Mesodermal cell (in vitro differentiated cells): ENCODE measurements at regions not wholly inside any gene's neighbourhood (a gene's known extent, or its start where the extent isn't known, plus 50 kb on each side); places are given as distances from the start of the nearest gene placed in this dataset.

Experiments used
- H3K27ac ChIP-seq: 2 replicates; pipeline ENCODE4 v1.7.0; 2013; ENCODE audit warnings: mild to moderate bottlenecking, low read depth, low read length, moderate library complexity; ENCODE audit not compliant: severe bottlenecking
- H3K36me3 ChIP-seq: 2 replicates; pipeline ENCODE4 v1.7.1; 2013; ENCODE audit warnings: mild to moderate bottlenecking, low read length, moderate library complexity; ENCODE audit not compliant: control insufficient read depth, insufficient read depth
- H3K4me1 ChIP-seq: one replicate; pipeline ENCODE4 v1.7.1; 2013; ENCODE audit warnings: mild to moderate bottlenecking, low read length; ENCODE audit not compliant: insufficient read depth, control insufficient read depth, poor library complexity, severe bottlenecking
- H3K4me3 ChIP-seq: 2 replicates; pipeline ENCODE4 v1.7.0; 2013; ENCODE audit warnings: low read length, control low read depth, mild to moderate bottlenecking; ENCODE audit not compliant: insufficient read depth, poor library complexity, severe bottlenecking; ENCODE audit errors: extremely low read depth
- H3K9me3 ChIP-seq: 2 replicates; pipeline ENCODE4 v1.7.1; 2013; ENCODE audit warnings: mild to moderate bottlenecking, low read length, moderate library complexity; ENCODE audit not compliant: control insufficient read depth
- WGBS, 2 experiments: methylation state at CpG; one replicate each; pipeline ENCODE4 v1.1.5; 2013; ENCODE audit warnings: missing lambda C conversion rate in 2 of 2; ENCODE audit not compliant: insufficient coverage in 2 of 2; 5-methylcytosine and 5-hydroxymethylcytosine counted together

- 82 to 100% methylated on average over 1 of the region's 2 CpGs for WGBS, 2 experiments
- H3K4me3 ChIP-seq, result no peak overlapping the region
- no peaks in the 10 kb centered on the region for H3K36me3 ChIP-seq
- H3K9me3 ChIP-seq, result no peaks in the 10 kb centered on the region
- no peak overlapping the region for H3K27ac ChIP-seq
- H3K4me1 ChIP-seq, result no peaks in the 10 kb centered on the region
Measured at GRCh38 chr11:127308291-127308690, 307.7 kb upstream of the KIRREL3 start.

- 83 to 89% methylated on average over 5 of the region's 5 CpGs for WGBS, 2 experiments
- Histone ChIP-seq H3K27ac (no peak overlapping the region), H3K4me1 (no peaks in the 10 kb centered on the region), H3K4me3 (no peak overlapping the region), H3K9me3 (no peaks in the 10 kb centered on the region), H3K36me3 (no peaks in the 10 kb centered on the region)
Measured at GRCh38 chr11:127307700-127308099, 307.1 kb upstream of the KIRREL3 start.

GRCh38 chr11:127304634-127305033 is 304.1 kb upstream of the KIRREL3 start:
- Histone ChIP-seq H3K36me3 (no peaks in the 10 kb centered on the region), H3K4me3 (no peak overlapping the region), H3K9me3 (no peaks in the 10 kb centered on the region), H3K27ac (no peak overlapping the region), H3K4me1 (no peaks in the 10 kb centered on the region)
- 92% methylated on average over 2 of the region's 3 CpGs; no CpG with 5 or more reads in 1 of the 2 experiments for WGBS, 2 experiments

GRCh38 chr11:127288926-127289325 is 288.4 kb upstream of the KIRREL3 start:
- Histone ChIP-seq H3K36me3 (no peaks in the 10 kb centered on the region), H3K4me1 (no peaks in the 10 kb centered on the region), H3K9me3 (no peaks in the 10 kb centered on the region), H3K27ac (no peak overlapping the region), H3K4me3 (no peak overlapping the region)
- 90 to 95% methylated on average over 2 to 3 of the region's 5 CpGs for WGBS, 2 experiments

GRCh38 chr11:127281534-127281933 is 281.0 kb upstream of the KIRREL3 start:
- WGBS, 2 experiments, result no CpG with 5 or more reads among the region's 1 CpG

GRCh38 chr11:127275774-127276173 is 275.2 kb upstream of the KIRREL3 start:
- 89 to 97% methylated on average over 9 of the region's 9 CpGs for whole genome bisulfite sequencing, 2 experiments
- H3K9me3 ChIP-seq, result no peaks in the 10 kb centered on the region
- H3K36me3 ChIP-seq, result no peaks in the 10 kb centered on the region
- no peak overlapping the region for H3K4me3 ChIP-seq
- no peak overlapping the region for H3K27ac ChIP-seq
- no peaks in the 10 kb centered on the region for H3K4me1 ChIP-seq

More at GRCh38 chr11:127281534-127281933, 281.0 kb upstream of the KIRREL3 start:
- no peaks in the 10 kb centered on the region for H3K9me3 ChIP-seq
- no peaks in the 10 kb centered on the region for H3K4me1 ChIP-seq
- H3K4me3 ChIP-seq, result no peak overlapping the region
- H3K36me3 ChIP-seq, result no peaks in the 10 kb centered on the region
- H3K27ac ChIP-seq, result no peak overlapping the region

- WGBS, 2 experiments, result 100% methylated on average over 1 of the region's 1 CpG
- no peak overlapping the region for H3K27ac ChIP-seq
- no peak overlapping the region for H3K4me3 ChIP-seq
- no peaks in the 10 kb centered on the region for H3K9me3 ChIP-seq
- no peaks in the 10 kb centered on the region for H3K36me3 ChIP-seq
- no peaks in the 10 kb centered on the region for H3K4me1 ChIP-seq
Measured at GRCh38 chr11:127274328-127274676, 273.7 kb upstream of the KIRREL3 start.

- H3K4me1 ChIP-seq, result no peaks in the 10 kb centered on the region
- no peak overlapping the region for H3K27ac ChIP-seq
- no peaks in the 10 kb centered on the region for H3K9me3 ChIP-seq
- 85 to 88% methylated on average over 2 to 3 of the region's 5 CpGs for WGBS, 2 experiments
- H3K36me3 ChIP-seq, result no peaks in the 10 kb centered on the region
- H3K4me3 ChIP-seq, result no peak overlapping the region
Measured at GRCh38 chr11:127273593-127274327, 273.2 kb upstream of the KIRREL3 start.

GRCh38 chr11:127270851-127271250 is 270.3 kb upstream of the KIRREL3 start:
- H3K36me3 ChIP-seq, result no peaks in the 10 kb centered on the region
- H3K27ac ChIP-seq, result no peak overlapping the region
- H3K4me1 ChIP-seq, result no peaks in the 10 kb centered on the region
- no peaks in the 10 kb centered on the region for H3K9me3 ChIP-seq
- WGBS, 2 experiments, result 70 to 86% methylated on average over 1 of the region's 2 CpGs
- H3K4me3 ChIP-seq, result no peak overlapping the region

GRCh38 chr11:127269911-127270310 is 269.3 kb upstream of the KIRREL3 start:
- WGBS, 2 experiments, result 100% methylated on average over 1 of the region's 1 CpG
- no peaks in the 10 kb centered on the region for H3K9me3 ChIP-seq
- no peak overlapping the region for H3K27ac ChIP-seq
- H3K4me1 ChIP-seq, result no peaks in the 10 kb centered on the region
- H3K4me3 ChIP-seq, result no peak overlapping the region
- H3K36me3 ChIP-seq, result no peaks in the 10 kb centered on the region

- H3K36me3 ChIP-seq, result no peaks in the 10 kb centered on the region
Measured at GRCh38 chr11:127268932-127269331, 268.4 kb upstream of the KIRREL3 start.

More at GRCh38 chr11:127268932-127269331, 268.4 kb upstream of the KIRREL3 start:
- Histone ChIP-seq H3K4me1 (no peaks in the 10 kb centered on the region), H3K4me3 (no peak overlapping the region), H3K9me3 (no peaks in the 10 kb centered on the region), H3K27ac (no peak overlapping the region)
